GM12891 (cell line): ENCODE measurements at regions not wholly inside any gene's neighbourhood (a gene's known extent, or its start where the extent isn't known, plus 50 kb on each side); places are given as distances from the start of the nearest gene placed in this dataset.

ENCODE experiments used
- POLR2A ChIP-seq: IDR thresholded peaks from 2 replicates; pipeline ENCODE4 v1.6.1; 2011; ENCODE audit warnings: low read depth, low read length, control low read depth
- POLR2AphosphoS5 ChIP-seq: IDR thresholded peaks from 2 replicates; pipeline ENCODE4 v1.6.1; 2011; ENCODE audit warnings: low read depth, low read length, control low read depth

DNA sequence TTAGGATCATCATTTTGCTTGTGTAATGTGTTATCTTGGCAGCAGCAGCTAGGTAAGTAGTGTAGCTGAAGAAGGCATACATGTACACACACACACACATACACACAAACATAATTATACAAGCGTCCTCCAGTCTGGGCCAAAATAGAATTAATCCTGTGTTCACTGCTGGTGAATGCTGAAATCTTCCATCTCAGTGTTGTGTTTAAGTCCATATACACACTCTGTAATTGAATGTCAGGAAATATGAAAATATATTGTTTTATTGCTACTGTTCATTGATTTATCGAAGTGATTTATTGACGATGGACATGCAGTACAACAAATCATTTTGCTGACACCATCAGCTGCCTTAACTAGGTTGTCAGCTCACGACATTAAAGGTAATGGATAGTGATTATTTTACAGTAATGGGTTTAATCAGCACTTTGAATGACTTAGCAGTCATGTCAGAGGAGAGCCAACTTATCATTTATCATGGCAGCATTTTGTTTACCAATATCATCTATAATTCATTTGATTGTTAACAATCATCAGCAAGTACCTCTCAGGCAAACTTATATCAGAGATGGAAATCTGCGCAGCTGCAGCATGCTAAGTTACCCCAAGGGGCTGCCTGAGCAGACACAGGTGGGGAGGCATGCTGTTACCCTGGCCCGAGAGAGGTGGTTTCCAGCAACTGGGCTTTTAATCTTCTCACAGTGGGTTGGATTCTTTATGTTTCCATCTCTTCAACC lies 83.7 kb upstream of the FSHR start:
- no peak for TF ChIP-seq POLR2AphosphoS5
- no peak for TF ChIP-seq POLR2A
